Kidney (tissue), 13 donors: ENCODE measurements at regions not wholly inside any gene's neighbourhood (a gene's known extent, or its start where the extent isn't known, plus 50 kb on each side); places are given as distances from the start of the nearest gene placed in this dataset.
"Not testable (repeated sequence)": the region's sequence is repeated elsewhere in the genome, so short reads cannot be mapped to it uniquely, and the experiment has no call there.

Experiments used
- DNase-seq, 5 donors: peaks; one replicate each; pipeline ENCODE4 v3.0.0-alpha.2; 2013 to 2020
- FAIRE-seq: peaks from 2 replicates; lab custom pipeline; 2012; peaks lifted over from hg19 to GRCh38; lab: Jason Lieb, UNC
- H3K27ac ChIP-seq, 2 donors: one replicate each; pipeline ENCODE4 v1.7.0; 2013; ENCODE audit warnings: low read depth in 2 of 2, low read length in 2 of 2, inconsistent platforms in 1 of 2
- H3K27me3 ChIP-seq: one replicate; pipeline ENCODE4 v1.7.1; 2013; ENCODE audit warnings: low read length, inconsistent platforms; ENCODE audit not compliant: control insufficient read depth, insufficient read depth
- H3K36me3 ChIP-seq, 3 donors: one replicate each; pipeline versions ENCODE4 v1.7.0 to v1.7.1; 2013; ENCODE audit warnings: low read length in 3 of 3, control low read depth in 1 of 3, inconsistent platforms in 1 of 3; ENCODE audit not compliant: insufficient read depth in 3 of 3, control insufficient read depth in 2 of 3
- H3K4me1 ChIP-seq, 3 donors: one replicate each; pipeline versions ENCODE4 v1.7.0 to v1.7.1; 2013; ENCODE audit warnings: low read length in 3 of 3, inconsistent platforms in 1 of 3, low read depth in 1 of 3; ENCODE audit not compliant: control insufficient read depth in 2 of 3, insufficient read depth in 2 of 3
- H3K4me3 ChIP-seq, 3 donors: one replicate each; pipeline versions ENCODE4 v1.7.0 to v1.8.1; 2013; ENCODE audit warnings: low read length in 3 of 3, control low read depth in 1 of 3, inconsistent platforms in 1 of 3
- H3K9ac ChIP-seq, 3 donors: one replicate each; pipeline versions ENCODE4 v1.7.0 to v1.7.1; 2013; ENCODE audit warnings: low read length in 3 of 3, control low read depth in 1 of 3, inconsistent platforms in 1 of 3
- H3K9me3 ChIP-seq, 3 donors: one replicate each; pipeline versions ENCODE4 v1.7.0 to v1.7.1; 2013; ENCODE audit warnings: low read length in 3 of 3, control low read depth in 1 of 3, inconsistent platforms in 1 of 3; ENCODE audit not compliant: control insufficient read depth in 2 of 3, insufficient read depth in 1 of 3
- CTCF ChIP-seq: IDR thresholded peaks from 3 replicates; pipeline ENCODE4 v1.5.1; 2012; ENCODE audit warnings: mild to moderate bottlenecking, moderate library complexity, borderline replicate concordance; ENCODE audit not compliant: insufficient read depth; ENCODE audit errors: extremely low read depth
- intact Hi-C: fragments of 100-400 bp; cut with DNase I; formaldehyde crosslinking; loops from one replicate; pipeline ENCODE4 v1.11.1; 2022
- donor health status: control.
- donor health status: control.
- donor health status: control.
- donor health status: control.
- donor health status: control.
- donor health status: DM: yes; HTN: yes; CAD: no.
- donor health status: Normal renal cell carcinoma (clear cell type).

DNA sequence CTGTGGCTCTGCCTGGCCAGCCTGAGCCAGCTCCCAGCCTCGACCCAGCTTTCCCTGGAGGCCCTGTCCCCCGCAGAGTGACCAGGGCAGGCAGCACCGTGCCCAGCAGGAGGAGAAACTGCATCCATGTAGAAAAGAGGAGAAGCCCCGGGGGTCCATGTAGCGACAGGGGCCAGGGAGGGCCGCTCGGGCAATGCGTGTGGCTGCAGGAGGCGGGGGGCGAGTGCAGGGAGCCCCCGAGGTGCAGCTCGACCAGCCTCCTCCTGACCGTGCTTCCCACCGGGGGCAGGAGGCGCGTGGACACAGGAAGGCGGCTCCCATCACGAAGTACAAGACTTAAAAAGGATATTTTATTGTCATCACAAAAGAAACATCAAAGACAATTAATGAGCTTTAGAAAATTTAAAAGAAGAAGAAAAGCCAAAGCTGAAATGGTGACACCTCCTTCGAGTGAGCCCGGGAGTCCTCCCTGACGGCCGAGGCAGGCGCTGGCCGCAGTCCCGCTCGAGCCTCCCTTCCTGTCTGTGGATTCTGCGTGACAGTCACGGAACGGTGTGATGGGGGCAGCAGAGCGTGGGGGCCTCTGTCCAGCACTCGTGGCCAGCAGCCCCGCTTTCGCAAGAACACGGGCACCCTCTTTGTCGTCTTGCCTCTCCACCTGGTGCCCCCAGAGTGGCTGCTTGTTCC is 93.9 kb downstream of the TMEM121 start:
- H3K9me3 ChIP-seq, H3K36me3 ChIP-seq, H3K4me1 ChIP-seq, intact Hi-C loops, H3K9ac ChIP-seq, H3K4me3 ChIP-seq, H3K27ac ChIP-seq, FAIRE-seq, H3K27me3 ChIP-seq: not testable (repeated sequence)
- DNase-seq = peak in 1 of 5 donors; percentile 4

GRCh38 chr14:105620865-105621471 is 94.6 kb downstream of the TMEM121 start:
- H3K36me3 ChIP-seq, H3K4me3 ChIP-seq, H3K9me3 ChIP-seq, H3K27ac ChIP-seq, H3K4me1 ChIP-seq, DNase-seq, H3K27me3 ChIP-seq, FAIRE-seq, H3K9ac ChIP-seq, intact Hi-C loops: not testable (repeated sequence)

GRCh38 chr14:105621479-105622328 is 95.3 kb downstream of the TMEM121 start:
- H3K36me3 ChIP-seq, FAIRE-seq, intact Hi-C loops, H3K27ac ChIP-seq, H3K4me1 ChIP-seq, H3K4me3 ChIP-seq, H3K27me3 ChIP-seq, H3K9ac ChIP-seq, H3K9me3 ChIP-seq: not testable (repeated sequence)
- peak in 1 of 5 donors; percentile 15 for DNase-seq

DNA sequence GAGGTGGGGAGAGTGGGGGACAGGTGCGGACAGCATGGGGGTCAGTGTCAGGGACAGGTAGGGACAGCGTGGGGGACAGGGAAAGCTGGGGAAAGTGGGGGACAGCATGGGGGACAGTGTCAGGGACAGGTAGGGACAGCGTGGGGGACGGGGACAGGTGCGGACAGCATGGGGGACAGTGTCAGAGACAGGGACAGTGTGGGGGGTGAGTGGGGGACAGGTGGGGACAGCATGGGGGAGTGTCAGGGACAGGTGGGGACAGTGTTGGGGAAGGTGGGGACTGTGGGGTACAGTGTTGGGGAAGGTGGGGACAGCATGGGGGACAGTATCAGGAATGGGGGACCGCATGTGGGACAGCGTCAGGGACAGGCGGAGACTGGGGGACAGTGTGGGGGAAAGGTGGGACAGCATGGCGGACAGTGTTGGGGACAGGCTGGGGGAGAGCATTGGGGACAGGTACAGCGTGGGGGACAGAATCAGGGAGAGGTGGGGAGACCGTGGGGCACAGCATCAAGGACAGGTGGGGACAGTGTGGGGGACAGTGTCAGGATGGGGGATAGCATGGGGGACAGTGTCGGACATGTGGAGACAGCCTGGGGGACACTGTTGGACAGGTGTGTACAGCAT is 96.1 kb downstream of the TMEM121 start:
- Histone ChIP-seq H3K9ac (no peak overlapping the region), H3K36me3 (no peaks in the 10 kb centered on the region), H3K27me3 (no peaks in the 10 kb centered on the region), H3K27ac (no peak overlapping the region), H3K9me3 (no peaks in the 10 kb centered on the region), H3K4me1 (no peaks in the 10 kb centered on the region), H3K4me3 (no peak overlapping the region)
- intact Hi-C loops = no loop called here
- no peak for FAIRE-seq
- peak in 1 of 5 donors; percentile 25 for DNase-seq
- no peak for TF ChIP-seq CTCF

DNA sequence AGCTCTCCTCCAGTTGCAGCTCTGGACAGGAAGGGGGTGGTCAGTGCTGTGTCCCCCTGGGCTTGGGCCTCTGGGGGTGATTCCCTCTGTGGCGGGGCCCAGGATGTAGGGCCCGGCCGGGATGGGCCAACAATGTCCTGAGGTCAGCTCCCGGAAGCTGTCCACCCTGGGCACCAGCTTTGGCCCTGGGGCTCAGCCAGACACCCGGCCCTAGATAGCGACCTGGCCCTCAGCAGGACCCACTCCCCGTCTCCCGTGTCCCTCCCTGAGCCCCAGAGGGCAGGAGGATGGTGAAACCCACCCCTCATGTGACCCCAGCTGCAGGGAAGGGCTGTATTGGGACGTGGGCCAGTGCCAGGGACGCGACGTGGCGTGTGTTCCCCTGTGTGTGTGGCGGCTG is 96.8 kb downstream of the TMEM121 start:
- H3K27ac ChIP-seq, H3K9me3 ChIP-seq, H3K36me3 ChIP-seq, H3K9ac ChIP-seq, FAIRE-seq, H3K4me3 ChIP-seq, H3K4me1 ChIP-seq, intact Hi-C loops, H3K27me3 ChIP-seq: not testable (repeated sequence)
- peak in 2 of 5 donors; percentile 15 to 72 for DNase-seq

GRCh38 chr14:105624346-105624745 is 98.0 kb downstream of the TMEM121 start:
- FAIRE-seq, H3K27me3 ChIP-seq, H3K9ac ChIP-seq, H3K9me3 ChIP-seq, H3K36me3 ChIP-seq, H3K27ac ChIP-seq, H3K4me1 ChIP-seq, H3K4me3 ChIP-seq, intact Hi-C loops: not testable (repeated sequence)
- peak in 2 of 5 donors; percentile 5 to 28 for DNase-seq
